GM04504 (cell line): ENCODE measurements at regions not wholly inside any gene's neighbourhood (a gene's known extent, or its start where the extent isn't known, plus 50 kb on each side); places are given as distances from the start of the nearest gene placed in this dataset.

Experiments
- DNase-seq: peaks from one replicate; pipeline ENCODE4 v3.0.0-alpha.2; 2012; ENCODE audit warnings: low read depth

GRCh38 chr21:38203229-38203628 is 53.6 kb upstream of the KCNJ15 start:
- no peak for DNase-seq

DNA sequence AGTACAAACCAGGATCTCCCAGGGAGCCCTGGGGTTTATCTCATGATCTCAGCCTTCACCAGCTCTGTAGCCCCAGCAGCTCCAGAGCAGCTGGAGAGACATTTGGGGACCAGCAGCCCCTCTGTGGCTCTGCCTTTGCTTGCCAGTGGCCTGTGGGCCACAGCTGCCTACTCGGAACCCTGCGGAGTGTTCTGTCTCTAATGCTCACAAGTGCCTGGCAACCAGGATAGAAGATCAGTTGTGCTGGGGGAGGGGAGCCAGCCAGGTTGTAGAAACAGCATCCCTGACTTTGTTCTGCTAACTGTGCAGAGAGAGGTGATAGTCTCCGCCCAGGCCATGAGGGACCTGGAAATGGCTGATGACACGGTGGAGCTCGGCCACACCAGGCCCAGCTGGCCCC is 50.9 kb upstream of the KCNJ15 start:
- DNase-seq = no peak

DNA sequence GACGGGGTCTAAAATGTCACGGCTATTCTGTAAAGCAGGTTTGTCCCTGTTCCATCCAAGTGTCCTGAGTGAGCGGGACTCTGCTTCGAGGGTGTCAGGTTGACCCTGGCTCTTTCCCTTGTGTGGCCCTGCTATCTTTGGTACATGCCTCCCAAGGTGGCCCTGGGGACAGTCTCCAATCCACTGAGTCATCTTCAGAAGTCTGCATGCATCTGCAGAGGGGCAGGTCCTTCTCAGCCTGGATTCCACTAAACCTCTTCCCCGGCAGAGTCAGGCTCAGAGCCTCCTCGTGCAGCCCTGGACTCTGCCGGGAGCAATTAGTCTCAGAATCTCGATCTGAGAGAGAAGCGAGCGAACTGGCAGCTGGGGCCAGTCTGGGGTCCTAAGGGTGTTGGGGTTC is 50.1 kb upstream of the KCNJ15 start:
- no peak for DNase-seq
